ENCODE measurements at regions not wholly inside any gene's neighbourhood (a gene's known extent, or its start where the extent isn't known, plus 50 kb on each side); places are given as distances from the start of the nearest gene placed in this dataset.

- CTCF ChIA-PET: interaction anchor here (1.1 kb wide), 1 partner anchor 91 kb away, joined by 3 read pairs; the partner anchor contains the start of gene EPHB3
- RAD21 ChIA-PET (ENCODE audit: low non-redundant PET in 1 of 2, low total read pairs in 2 of 2, uncharacterized antibody in 2 of 2, unreplicated experiment in 2 of 2): no interaction called here
- DNase-seq (ENCODE audit: low read depth, low spot score): no peak
Observed at GRCh38 chr3:184651904-184652303, 60.0 kb downstream of the MAGEF1 start.

GRCh38 chr3:184648636-184649035 lies 63.2 kb downstream of the MAGEF1 start:
- CTCF ChIA-PET: no interaction called here
- no peaks in the 10 kb centered on the region for H3K27me3 ChIP-seq (ENCODE audit: insufficient read depth, low read length)
- no peak overlapping the region for H2AFZ ChIP-seq (ENCODE audit: low read depth, low read length, poor library complexity, severe bottlenecking)
- TF ChIP-seq CBX3 (IDR thresholded peaks at IDR 0.05; ENCODE audit: low read depth) (no peak), ZBTB33 (IDR thresholded peaks at IDR 0.05; ENCODE audit: extremely low read depth, insufficient replicate concordance, low read length) (no peak), ELF1 (IDR thresholded peaks at IDR 0.05; ENCODE audit: borderline replicate concordance, low read depth) (no peak), ZFX (IDR thresholded peaks at IDR 0.05) (no peak), ZNF274 (IDR thresholded peaks at IDR 0.05; ENCODE audit: low read depth, low read length) (no peak), TCF7L2 (IDR thresholded peaks at IDR 0.05; ENCODE audit: borderline replicate concordance, extremely low read depth, insufficient read depth, insufficient read length) (no peak), CEBPB (IDR thresholded peaks at IDR 0.05; ENCODE audit: low read depth) (no peak), FOSL1 (IDR thresholded peaks at IDR 0.05; ENCODE audit: low read depth) (no peak), MAX (IDR thresholded peaks at IDR 0.05) (no peak), RAD21 (IDR thresholded peaks at IDR 0.05; ENCODE audit: low read depth) (no peak)
- peaks cover 2 to 16% of the 10 kb centered on the region in 2 experiments; a peak in 3 of 4 replicates for H3K4me1 ChIP-seq (ENCODE audit: control insufficient read depth in 1 of 2, insufficient read depth in 2 of 2, low read length in 2 of 2)
- H3K79me2 ChIP-seq (ENCODE audit: insufficient read depth, low read length): no peaks in the 10 kb centered on the region
- H3K9me2 ChIP-seq (ENCODE audit: insufficient read depth): no peaks in the 10 kb centered on the region
- no peak overlapping the region for H3K4me2 ChIP-seq (ENCODE audit: low read length)
- BruUV-seq (replicated peaks): no TSS peak
- intact Hi-C loops (cut with micrococcal nuclease): no loop called here
- no peak overlapping the region for H3K9ac ChIP-seq (ENCODE audit: low read length)
- ATAC-seq (no peak), DNase-seq (ENCODE audit: low read depth, low spot score) (no peak)
- H3K9me3 ChIP-seq (ENCODE audit: control insufficient read depth in 1 of 2, insufficient read depth in 1 of 2, low read depth in 1 of 2, low read length in 2 of 2): no peaks in the 10 kb centered on the region
- H3K27ac ChIP-seq (ENCODE audit: low read depth, low read length): no peak overlapping the region
- no peaks in the 10 kb centered on the region for H4K20me1 ChIP-seq (ENCODE audit: insufficient read depth)
- H3K36me3 ChIP-seq (ENCODE audit: control insufficient read depth in 1 of 2, insufficient read depth in 2 of 2, low read length in 2 of 2): no peaks in the 10 kb centered on the region
- RAD21 ChIA-PET (ENCODE audit: low non-redundant PET in 1 of 2, low total read pairs in 2 of 2, uncharacterized antibody in 2 of 2, unreplicated experiment in 2 of 2): no interaction called here
- POLR2A ChIA-PET: no interaction called here
- H3K4me3 ChIP-seq (replicated peaks in 1 of 2; ENCODE audit: low read depth in 1 of 2, low read length in 2 of 2): no peak overlapping the region

More at GRCh38 chr3:184651904-184652303, 60.0 kb downstream of the MAGEF1 start:
- Histone ChIP-seq H3K79me2 (ENCODE audit: insufficient read depth, low read length) (no peaks in the 10 kb centered on the region), H3K36me3 (ENCODE audit: control insufficient read depth in 1 of 2, insufficient read depth in 2 of 2, low read length in 2 of 2) (no peaks in the 10 kb centered on the region), H3K27me3 (ENCODE audit: insufficient read depth, low read length) (no peaks in the 10 kb centered on the region), H3K4me1 (ENCODE audit: control insufficient read depth in 1 of 2, insufficient read depth in 2 of 2, low read length in 2 of 2) (peaks cover 2 to 19% of the 10 kb centered on the region in 2 experiments; a peak in 3 of 4 replicates), H2AFZ (ENCODE audit: low read depth, low read length, poor library complexity, severe bottlenecking) (peak overlapping the region; percentile 19), H3K9me3 (ENCODE audit: control insufficient read depth in 1 of 2, insufficient read depth in 1 of 2, low read depth in 1 of 2, low read length in 2 of 2) (no peaks in the 10 kb centered on the region), H3K4me2 (ENCODE audit: low read length) (peak overlapping the region; percentile 37), H3K4me3 (replicated peaks in 1 of 2; ENCODE audit: low read depth in 1 of 2, low read length in 2 of 2) (no peak overlapping the region), H3K9me2 (ENCODE audit: insufficient read depth) (no peaks in the 10 kb centered on the region), H4K20me1 (ENCODE audit: insufficient read depth) (no peaks in the 10 kb centered on the region), H3K9ac (ENCODE audit: low read length) (no peak overlapping the region), H3K27ac (ENCODE audit: low read depth, low read length) (no peak overlapping the region)
- intact Hi-C loops (cut with micrococcal nuclease): no loop called here
- no TSS peak for BruUV-seq (replicated peaks)
- POLR2A ChIA-PET: no interaction called here
- peak; percentile 66; the same call in 1 of the 2 replicates for ATAC-seq
- peak; percentile 33; the same call in 1 of the 2 replicates for TF ChIP-seq FOSL1 (IDR thresholded peaks at IDR 0.05; ENCODE audit: low read depth)
- TF ChIP-seq JUND (IDR thresholded peaks at IDR 0.05): no peak
- TF ChIP-seq SP1 (IDR thresholded peaks at IDR 0.05; ENCODE audit: low read depth): 0 out of 2 replicates have a peak, but pooled peaks have one; percentile 20

All from HCT116 (cell line).